ENCODE measurements at regions not wholly inside any gene's neighbourhood (a gene's known extent, or its start where the extent isn't known, plus 50 kb on each side); places are given as distances from the start of the nearest gene placed in this dataset.

GRCh38 chr5:162711244-162711643 lies 643.7 kb downstream of the GABRG2 start:
- no peaks in the 10 kb centered on the region for H3K36me3 ChIP-seq (ENCODE audit: insufficient read depth, low read length)
- no peaks in the 10 kb centered on the region for H3K4me1 ChIP-seq (ENCODE audit: insufficient read depth, low read length)
- TF ChIP-seq CTCF (IDR thresholded peaks at IDR 0.05; ENCODE audit: borderline replicate concordance, extremely low read depth, low read length, poor library complexity, severe bottlenecking) (no peak), EZH2 (IDR thresholded peaks at IDR 0.05; ENCODE audit: borderline replicate concordance, low read depth, low read length, severe bottlenecking) (no peak)
- no peak for DNase-seq
- H4K20me1 ChIP-seq (ENCODE audit: insufficient read depth, low read length), result no peaks in the 10 kb centered on the region
- no peaks in the 10 kb centered on the region for H3K9me3 ChIP-seq (ENCODE audit: insufficient read depth, low read length, severe bottlenecking)
- no peaks in the 10 kb centered on the region for H3K27me3 ChIP-seq (ENCODE audit: insufficient read depth, low read length, poor library complexity)
- no peak overlapping the region for H2AFZ ChIP-seq (ENCODE audit: low read depth, low read length)
- H3K4me3 ChIP-seq (ENCODE audit: low read depth in 1 of 2, low read length in 2 of 2), result no peak overlapping the region
- no peaks in the 10 kb centered on the region for H3K79me2 ChIP-seq (ENCODE audit: insufficient read depth, low read length)
- H3K4me2 ChIP-seq (ENCODE audit: insufficient read depth, low read length), result no peak overlapping the region
- no peak for ATAC-seq (ENCODE audit: insufficient read depth, low read depth)
- H3K27ac ChIP-seq (ENCODE audit: low read length), result no peak overlapping the region
- H3K9ac ChIP-seq (ENCODE audit: low read depth, low read length), result no peak overlapping the region

GRCh38 chr5:162719720-162720119 lies 652.1 kb downstream of the GABRG2 start:
- H3K27ac ChIP-seq (ENCODE audit: low read length), result no peak overlapping the region
- no peaks in the 10 kb centered on the region for H4K20me1 ChIP-seq (ENCODE audit: insufficient read depth, low read length)
- no peaks in the 10 kb centered on the region for H3K79me2 ChIP-seq (ENCODE audit: insufficient read depth, low read length)
- DNase-seq, result no peak
- H3K4me2 ChIP-seq (ENCODE audit: insufficient read depth, low read length), result no peak overlapping the region
- TF ChIP-seq EZH2 (IDR thresholded peaks at IDR 0.05; ENCODE audit: borderline replicate concordance, low read depth, low read length, severe bottlenecking), result no peak
- no peak for TF ChIP-seq CTCF (IDR thresholded peaks at IDR 0.05; ENCODE audit: borderline replicate concordance, extremely low read depth, low read length, poor library complexity, severe bottlenecking)
- no peaks in the 10 kb centered on the region for H3K4me1 ChIP-seq (ENCODE audit: insufficient read depth, low read length)
- no peak for ATAC-seq (ENCODE audit: insufficient read depth, low read depth)
- no peak overlapping the region for H3K9ac ChIP-seq (ENCODE audit: low read depth, low read length)
- no peaks in the 10 kb centered on the region for H3K36me3 ChIP-seq (ENCODE audit: insufficient read depth, low read length)
- no peak overlapping the region for H3K4me3 ChIP-seq (ENCODE audit: low read depth in 1 of 2, low read length in 2 of 2)
- no peaks in the 10 kb centered on the region for H3K27me3 ChIP-seq (ENCODE audit: insufficient read depth, low read length, poor library complexity)
- peaks cover 7% of the 10 kb centered on the region for H3K9me3 ChIP-seq (ENCODE audit: insufficient read depth, low read length, severe bottlenecking)
- H2AFZ ChIP-seq (ENCODE audit: low read depth, low read length), result no peak overlapping the region

GRCh38 chr5:162721125-162721524 lies 653.6 kb downstream of the GABRG2 start:
- H3K27ac ChIP-seq (ENCODE audit: low read length), result no peak overlapping the region
- H3K79me2 ChIP-seq (ENCODE audit: insufficient read depth, low read length), result no peaks in the 10 kb centered on the region
- no peaks in the 10 kb centered on the region for H4K20me1 ChIP-seq (ENCODE audit: insufficient read depth, low read length)
- no peaks in the 10 kb centered on the region for H3K4me1 ChIP-seq (ENCODE audit: insufficient read depth, low read length)
- ATAC-seq (ENCODE audit: insufficient read depth, low read depth) (no peak), DNase-seq (no peak)
- TF ChIP-seq CTCF (IDR thresholded peaks at IDR 0.05; ENCODE audit: borderline replicate concordance, extremely low read depth, low read length, poor library complexity, severe bottlenecking) (no peak), EZH2 (IDR thresholded peaks at IDR 0.05; ENCODE audit: borderline replicate concordance, low read depth, low read length, severe bottlenecking) (no peak)
- H3K36me3 ChIP-seq (ENCODE audit: insufficient read depth, low read length), result no peaks in the 10 kb centered on the region
- H2AFZ ChIP-seq (ENCODE audit: low read depth, low read length), result no peak overlapping the region
- no peak overlapping the region for H3K9ac ChIP-seq (ENCODE audit: low read depth, low read length)
- no peak overlapping the region for H3K4me2 ChIP-seq (ENCODE audit: insufficient read depth, low read length)
- H3K4me3 ChIP-seq (ENCODE audit: low read depth in 1 of 2, low read length in 2 of 2), result no peak overlapping the region
- no peaks in the 10 kb centered on the region for H3K27me3 ChIP-seq (ENCODE audit: insufficient read depth, low read length, poor library complexity)
- H3K9me3 ChIP-seq (ENCODE audit: insufficient read depth, low read length, severe bottlenecking), result peaks cover 7% of the 10 kb centered on the region

- Histone ChIP-seq H3K4me3 (ENCODE audit: low read depth in 1 of 2, low read length in 2 of 2) (no peak overlapping the region), H3K79me2 (ENCODE audit: insufficient read depth, low read length) (no peaks in the 10 kb centered on the region), H3K9ac (ENCODE audit: low read depth, low read length) (no peak overlapping the region), H4K20me1 (ENCODE audit: insufficient read depth, low read length) (no peaks in the 10 kb centered on the region), H3K9me3 (ENCODE audit: insufficient read depth, low read length, severe bottlenecking) (no peaks in the 10 kb centered on the region), H3K27ac (ENCODE audit: low read length) (no peak overlapping the region), H3K4me2 (ENCODE audit: insufficient read depth, low read length) (no peak overlapping the region), H3K4me1 (ENCODE audit: insufficient read depth, low read length) (no peaks in the 10 kb centered on the region), H2AFZ (ENCODE audit: low read depth, low read length) (no peak overlapping the region), H3K36me3 (ENCODE audit: insufficient read depth, low read length) (no peaks in the 10 kb centered on the region), H3K27me3 (ENCODE audit: insufficient read depth, low read length, poor library complexity) (no peaks in the 10 kb centered on the region)
- DNase-seq (no peak), ATAC-seq (ENCODE audit: insufficient read depth, low read depth) (no peak)
- no peak for TF ChIP-seq EZH2 (IDR thresholded peaks at IDR 0.05; ENCODE audit: borderline replicate concordance, low read depth, low read length, severe bottlenecking)
- no peak for TF ChIP-seq CTCF (IDR thresholded peaks at IDR 0.05; ENCODE audit: borderline replicate concordance, extremely low read depth, low read length, poor library complexity, severe bottlenecking)
Observed at GRCh38 chr5:162752612-162753011, 684.8 kb upstream of the CCNG1 start.

All from DND-41 (cell line).